ENCODE measurements at regions not wholly inside any gene's neighbourhood (a gene's known extent, or its start where the extent isn't known, plus 50 kb on each side); places are given as distances from the start of the nearest gene placed in this dataset.

DNA sequence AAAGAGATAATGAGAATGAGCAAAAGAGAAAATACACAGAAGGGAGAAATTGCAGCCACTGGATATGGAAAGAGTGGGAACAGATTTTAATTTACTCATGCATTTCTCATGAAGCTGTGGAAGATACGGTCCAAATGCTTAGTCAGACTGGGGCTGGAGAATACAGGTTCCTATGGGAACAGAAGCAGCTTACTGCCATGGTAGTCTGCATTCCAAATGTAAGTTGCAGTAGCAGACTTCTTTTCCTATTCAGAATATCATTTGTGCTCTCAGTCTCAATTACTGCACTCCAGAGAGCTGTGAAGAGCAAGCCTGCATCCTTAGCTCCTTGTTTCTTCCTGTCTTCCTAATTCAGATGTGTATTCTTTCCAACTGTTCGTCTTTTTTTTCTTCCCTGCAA is 190.8 kb upstream of the TMEM196 start (continued):
- TF ChIP-seq, protein P1, sequence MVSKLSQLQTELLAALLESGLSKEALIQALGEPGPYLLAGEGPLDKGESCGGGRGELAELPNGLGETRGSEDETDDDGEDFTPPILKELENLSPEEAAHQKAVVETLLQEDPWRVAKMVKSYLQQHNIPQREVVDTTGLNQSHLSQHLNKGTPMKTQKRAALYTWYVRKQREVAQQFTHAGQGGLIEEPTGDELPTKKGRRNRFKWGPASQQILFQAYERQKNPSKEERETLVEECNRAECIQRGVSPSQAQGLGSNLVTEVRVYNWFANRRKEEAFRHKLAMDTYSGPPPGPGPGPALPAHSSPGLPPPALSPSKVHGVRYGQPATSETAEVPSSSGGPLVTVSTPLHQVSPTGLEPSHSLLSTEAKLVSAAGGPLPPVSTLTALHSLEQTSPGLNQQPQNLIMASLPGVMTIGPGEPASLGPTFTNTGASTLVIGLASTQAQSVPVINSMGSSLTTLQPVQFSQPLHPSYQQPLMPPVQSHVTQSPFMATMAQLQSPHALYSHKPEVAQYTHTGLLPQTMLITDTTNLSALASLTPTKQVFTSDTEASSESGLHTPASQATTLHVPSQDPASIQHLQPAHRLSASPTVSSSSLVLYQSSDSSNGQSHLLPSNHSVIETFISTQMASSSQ (IDR thresholded peaks at IDR 0.05; ENCODE audit: low read depth), result no peak
- TF ChIP-seq, protein P1 (CRISPR knock-in tag; IDR thresholded peaks at IDR 0.05; ENCODE audit: borderline replicate concordance), result no peak
- TF ChIP-seq FOXK1 (CRISPR knock-in tag; IDR thresholded peaks at IDR 0.05; ENCODE audit: borderline replicate concordance, low read depth) (no peak), RARG (CRISPR knock-in tag; IDR thresholded peaks at IDR 0.05; ENCODE audit: low read depth) (no peak), SNRNP70 (IDR thresholded peaks at IDR 0.05; ENCODE audit: low read depth, low read length) (no peak), POLR2AphosphoS5 (IDR thresholded peaks at IDR 0.05; ENCODE audit: low read depth, low read length) (no peak)

GRCh38 chr7:19963695-19964094 is 190.3 kb upstream of the TMEM196 start:
- Histone ChIP-seq H3K79me2 (ENCODE audit: insufficient read depth, low read length) (no peaks in the 10 kb centered on the region), H3K4me3 (replicated peaks in 1 of 3; ENCODE audit: insufficient read depth in 1 of 3, low read depth in 2 of 3, low read length in 3 of 3) (no peak overlapping the region), H3K9ac (ENCODE audit: insufficient read depth, low read depth, low read length) (no peak overlapping the region), H3K4me2 (ENCODE audit: low read depth, low read length) (no peak overlapping the region), H2AFZ (ENCODE audit: low read length) (no peak overlapping the region), H3K27me3 (ENCODE audit: control insufficient read depth in 1 of 2, insufficient read depth in 2 of 2, low read length in 2 of 2) (no peaks in the 10 kb centered on the region), H3K4me1 (ENCODE audit: insufficient read depth, low read length) (no peaks in the 10 kb centered on the region), H3K27ac (ENCODE audit: extremely low read length, insufficient read depth, low read length) (no peak overlapping the region), H3K36me3 (replicated peaks in 1 of 2; ENCODE audit: control insufficient read depth in 1 of 2, insufficient read depth in 2 of 2, low read length in 2 of 2) (no peaks in the 10 kb centered on the region), H3K9me3 (ENCODE audit: low read length) (peaks cover 62% of the 10 kb centered on the region), H4K20me1 (ENCODE audit: insufficient read depth, low read length) (no peaks in the 10 kb centered on the region)
- ChIA-PET POLR2A (no interaction called here), CTCF (ENCODE audit: low intra/inter-chr PET ratio, low total read pairs) (no interaction called here)
- in situ Hi-C loops (cut with HindIII; ENCODE audit: extremely low pct_ligation_motif_present, low pct_unique_long_range_greater_than_20kb), result no loop called here
- no TSS peak for BruUV-seq (replicated peaks)
- WGBS (ENCODE audit: low lambda C conversion rate), result 0% methylated on average over 1 of the region's 1 CpG
- DNase-seq (ENCODE audit: low spot score) (no peak), FAIRE-seq (no peak), ATAC-seq (no peak)
- intact Hi-C loops (cut with micrococcal nuclease; ENCODE audit: unreplicated experiment), result no loop called here
- TF ChIP-seq ZNF879 (CRISPR knock-in tag; IDR thresholded peaks at IDR 0.05) (no peak), ZNF678 (CRISPR knock-in tag; IDR thresholded peaks at IDR 0.05) (no peak), SRF (IDR thresholded peaks at IDR 0.05; ENCODE audit: low read depth, low read length) (no peak)

Measured in HepG2 (cell line).